GM21576 (cell line): ENCODE measurements at regions not wholly inside any gene's neighbourhood (a gene's known extent, or its start where the extent isn't known, plus 50 kb on each side); places are given as distances from the start of the nearest gene placed in this dataset.

Experiments
- ATAC-seq: cut with Tn5 transposase; IDR thresholded peaks from one replicate; pipeline ENCODE4 v1.9.1; 2021; ENCODE audit warnings: mild to moderate bottlenecking, moderate library complexity; ENCODE audit not compliant: unreplicated experiment

GRCh38 chr1:117678246-117678977, 72.6 kb downstream of the TENT5C start:
- ATAC-seq = no peak

- ATAC-seq = no peak
These were observed 73.5 kb downstream of the TENT5C start for GRCh38 chr1:117679299-117679698.

GRCh38 chr1:117679868-117680267, 74.0 kb downstream of the TENT5C start:
- ATAC-seq = no peak

- ATAC-seq = no peak
These were observed 74.6 kb downstream of the TENT5C start for GRCh38 chr1:117680316-117681002.

GRCh38 chr1:117681093-117681900, 75.4 kb downstream of the TENT5C start:
- no peak for ATAC-seq

- ATAC-seq = no peak
These were observed 76.0 kb downstream of the TENT5C start for GRCh38 chr1:117681901-117682250.

- no peak for ATAC-seq
These were observed 76.5 kb downstream of the TENT5C start for GRCh38 chr1:117682372-117682771.

GRCh38 chr1:117683571-117684285, 77.9 kb downstream of the TENT5C start:
- no peak for ATAC-seq

GRCh38 chr1:117685936-117686806, 80.3 kb downstream of the TENT5C start:
- no peak for ATAC-seq

- no peak for ATAC-seq
These were observed 81.1 kb downstream of the TENT5C start for GRCh38 chr1:117686907-117687306.

GRCh38 chr1:117689997-117690625, 84.3 kb downstream of the TENT5C start:
- no peak for ATAC-seq

- no peak for ATAC-seq
These were observed 86.1 kb downstream of the TENT5C start for GRCh38 chr1:117691942-117692341.

- ATAC-seq = no peak
These were observed 88.7 kb downstream of the TENT5C start for GRCh38 chr1:117694543-117694942.

GRCh38 chr1:117695796-117696490, 90.1 kb downstream of the TENT5C start:
- ATAC-seq = no peak

GRCh38 chr1:117696561-117696960, 90.7 kb downstream of the TENT5C start:
- ATAC-seq = no peak

- ATAC-seq = no peak
These were observed 91.5 kb downstream of the TENT5C start for GRCh38 chr1:117697220-117697781.

GRCh38 chr1:117698398-117699160, 92.7 kb downstream of the TENT5C start:
- no peak for ATAC-seq

GRCh38 chr1:117699953-117700352, 94.1 kb downstream of the TENT5C start:
- ATAC-seq = no peak
